GM13977 (cell line): ENCODE measurements at regions not wholly inside any gene's neighbourhood (a gene's known extent, or its start where the extent isn't known, plus 50 kb on each side); places are given as distances from the start of the nearest gene placed in this dataset.

Source experiments
- DNase-seq: peaks from one replicate; pipeline ENCODE4 v3.0.0; 2012; ENCODE audit warnings: low spot score
- CTCF ChIP-seq: IDR thresholded peaks from 2 replicates; pipeline ENCODE4 v1.5.1; 2012; ENCODE audit warnings: mild to moderate bottlenecking, control low read depth; ENCODE audit not compliant: insufficient read depth; ENCODE audit errors: extremely low read depth, missing control alignments
- in situ Hi-C: fragments of 300-500 bp; cut with MboI; formaldehyde crosslinking; loops from one replicate; pipeline ENCODE4 v1.12.0; 2022; ENCODE audit warnings: low sequenced_read_pairs, low pct_unique_long_range_greater_than_20kb, mixed read lengths, inconsistent platforms; ENCODE audit not compliant: unreplicated experiment

GRCh38 chr1:5371270-5371669, 621.0 kb downstream of the NPHP4 start:
- in situ Hi-C loops = no loop called here
- TF ChIP-seq CTCF = no peak
- DNase-seq = no peak

- in situ Hi-C loops = no loop called here
- TF ChIP-seq CTCF = no peak
- no peak for DNase-seq
These were observed 621.9 kb downstream of the NPHP4 start for GRCh38 chr1:5370311-5370710.

GRCh38 chr1:5369223-5369622, 623.0 kb downstream of the NPHP4 start:
- TF ChIP-seq CTCF = no peak
- in situ Hi-C loops = no loop called here
- no peak for DNase-seq

- in situ Hi-C loops = no loop called here
These were observed 624.0 kb downstream of the NPHP4 start for GRCh38 chr1:5368201-5368600.

GRCh38 chr1:5367306-5367705, 624.9 kb downstream of the NPHP4 start:
- in situ Hi-C loops = no loop called here
- DNase-seq = no peak
- no peak for TF ChIP-seq CTCF

More at GRCh38 chr1:5368201-5368600, 624.0 kb downstream of the NPHP4 start:
- TF ChIP-seq CTCF = no peak
- DNase-seq = no peak

GRCh38 chr1:5365751-5366150, 626.5 kb downstream of the NPHP4 start:
- in situ Hi-C loops = no loop called here
- no peak for TF ChIP-seq CTCF
- no peak for DNase-seq

- no peak for TF ChIP-seq CTCF
- in situ Hi-C loops = no loop called here
- DNase-seq = no peak
These were observed 627.6 kb downstream of the NPHP4 start for GRCh38 chr1:5364591-5364990.
